K562 (cell line): ENCODE measurements at regions not wholly inside any gene's neighbourhood (a gene's known extent, or its start where the extent isn't known, plus 50 kb on each side); places are given as distances from the start of the nearest gene placed in this dataset.

Source experiments
- ATAC-seq: fragments of 200-7000 bp; cut with Tn5 transposase; 3 replicates; pipeline ENCODE4 v1.9.1; 2020; ENCODE audit warnings: moderate library complexity
- BruUV-seq: library from RNA; stranded (reverse); fragments of 400-500 nt; replicated peaks from 2 replicates; lab custom pipeline; 2021; lab: Mats Ljungman, UMichigan
- CTCF ChIA-PET: fragments of 300-600 bp; formaldehyde crosslinking; extraction: SDS; loops from one replicate; lab custom pipeline; 2021; ENCODE audit warnings: low intra/inter-chr PET ratio; lab: Yijun Ruan, JAX
- POLR2A ChIA-PET: fragments of 300-600, 350-650 bp; sonication (Branson Sonifier 250); formaldehyde crosslinking; extraction: SDS; loops from one replicate; lab custom pipeline; 2021; ENCODE audit warnings: antibody characterized with exemption, inconsistent platforms; lab: Yijun Ruan, JAX
- DNase-seq, 4 experiments: peaks; one replicate each; pipeline versions ENCODE4 v3.0.0 to v3.0.0-alpha.2; 2011 to 2018; ENCODE audit warnings: low spot score in 3 of 4, mixed read lengths in 3 of 4; ENCODE audit errors: extremely low read depth in 1 of 4
- FAIRE-seq: peaks from 2 replicates; lab custom pipeline; 2011; peaks lifted over from hg19 to GRCh38; lab: Jason Lieb, UNC
- H2AFZ ChIP-seq: 2 replicates; pipeline ENCODE4 v1.6.0; 2011; ENCODE audit warnings: low read depth, low read length, control low read depth, inconsistent platforms
- H3K27ac ChIP-seq: fragments of 200-600 bp; 3 replicates; pipeline ENCODE4 v1.8.0; 2011; ENCODE audit warnings: low read depth, mild to moderate bottlenecking, control low read depth, inconsistent platforms, low read length, moderate library complexity, mixed read lengths; ENCODE audit errors: extremely low read depth
- H3K27me3 ChIP-seq, 2 experiments: fragments of 300-600 bp in 1 of 2; 2 replicates in 1 of 2; 3 replicates in 1 of 2; pipeline versions ENCODE4 v1.6.0 to v1.8.0; 2011; ENCODE audit warnings: inconsistent platforms in 2 of 2, low read length in 2 of 2, mild to moderate bottlenecking in 1 of 2, mixed read lengths in 1 of 2, moderate library complexity in 1 of 2; ENCODE audit not compliant: control insufficient read depth in 2 of 2, insufficient read depth in 2 of 2
- H3K36me3 ChIP-seq: fragments of 300-600 bp; 3 replicates; pipeline ENCODE4 v1.8.0; 2011; ENCODE audit warnings: mild to moderate bottlenecking, low read length, inconsistent platforms; ENCODE audit not compliant: control insufficient read depth, insufficient read depth
- H3K4me1 ChIP-seq, 2 experiments: fragments of 200-600 bp in 1 of 2; replicated peaks in 1 of 2; 2 replicates in 1 of 2; 3 replicates in 1 of 2; pipeline versions ENCODE4 v1.5.1 to v1.8.0; 2011; ENCODE audit warnings: inconsistent platforms in 2 of 2, low read length in 2 of 2, mild to moderate bottlenecking in 1 of 2, mixed read lengths in 1 of 2, moderate library complexity in 1 of 2; ENCODE audit not compliant: control insufficient read depth in 2 of 2, insufficient read depth in 2 of 2
- H3K4me2 ChIP-seq: 2 replicates; pipeline ENCODE4 v1.6.1; 2011; ENCODE audit warnings: low read length, control low read depth, inconsistent platforms, mixed read lengths; ENCODE audit not compliant: insufficient read depth
- H3K4me3 ChIP-seq: fragments of 200-600 bp; sonication (generic), shearing (Covaris generic); 2 replicates; pipeline ENCODE4 v1.5.1; 2016; ENCODE audit warnings: control low read depth, inconsistent platforms
- H3K79me2 ChIP-seq: fragments of 200-600 bp; 3 replicates; pipeline ENCODE4 v1.8.0; 2011; ENCODE audit warnings: low read length, inconsistent platforms; ENCODE audit not compliant: control insufficient read depth, insufficient read depth
- H3K9ac ChIP-seq, 2 experiments: 2 replicates each; pipeline versions ENCODE4 v1.6.0 to v1.6.1; 2011; ENCODE audit warnings: low read depth in 2 of 2, low read length in 2 of 2, control low read depth in 1 of 2, inconsistent platforms in 1 of 2, mild to moderate bottlenecking in 1 of 2, mixed read lengths in 1 of 2; ENCODE audit not compliant: insufficient read depth in 1 of 2
- H3K9me1 ChIP-seq: one replicate; pipeline ENCODE4 v1.6.0; 2011; ENCODE audit warnings: inconsistent platforms, mild to moderate bottlenecking, low read length, moderate library complexity; ENCODE audit not compliant: control insufficient read depth, insufficient read depth
- H3K9me3 ChIP-seq: replicated peaks from 2 replicates; pipeline ENCODE4 v1.5.1; 2011; ENCODE audit warnings: low read depth, low read length, inconsistent platforms; ENCODE audit not compliant: control insufficient read depth, insufficient read depth
- H4K20me1 ChIP-seq: replicated peaks from 2 replicates; pipeline ENCODE4 v1.6.1; 2011; ENCODE audit warnings: low read length, inconsistent platforms, mixed read lengths; ENCODE audit not compliant: control insufficient read depth, insufficient read depth
- HLTF ChIP-seq: fragments of 450-650 bp; IDR thresholded peaks from 2 replicates; pipeline ENCODE4 v1.6.1; 2016
- POLR2AphosphoS2 ChIP-seq: IDR thresholded peaks from 2 replicates; pipeline ENCODE4 v1.6.1; 2012; ENCODE audit warnings: low read length, improper control_type of control experiment
- TFE3 ChIP-seq: fragments of 450-650 bp; formaldehyde crosslinking; IDR thresholded peaks from 2 replicates; pipeline ENCODE4 v1.4.0; 2020; ENCODE audit warnings: mild to moderate bottlenecking, mixed read lengths
- TOE1 ChIP-seq, 2 experiments: fragments of 450-650 bp in 1 of 2; sonication (generic) in 1 of 2; formaldehyde crosslinking in 1 of 2; IDR thresholded peaks; 2 replicates each; pipeline versions ENCODE4 v1.7.1 to v1.8.0; 2016 to 2022; ENCODE audit warnings: borderline replicate concordance in 2 of 2, mild to moderate bottlenecking in 2 of 2, antibody characterized with exemption in 1 of 2, inconsistent platforms in 1 of 2, low read depth in 1 of 2, missing genetic modification reagents in 1 of 2, moderate library complexity in 1 of 2
- ZNF668 ChIP-seq: fragments of 250-450 bp; sonication (Bioruptor Pico); IDR thresholded peaks from 2 replicates; pipeline ENCODE4 v1.8.0; 2022; ENCODE audit warnings: mild to moderate bottlenecking, inconsistent platforms
- WGBS: fragments of 100-300 bp; shearing (Covaris generic); methylation state at CpG from one replicate; pipeline ENCODE4 v1.1.6; 2016; ENCODE audit warnings: low coverage, mixed read lengths; ENCODE audit not compliant: insufficient coverage; ENCODE audit errors: missing lambda C conversion rate; 5-methylcytosine and 5-hydroxymethylcytosine counted together
- in situ Hi-C: fragments of 300-500 bp; cut with MboI; formaldehyde crosslinking; loops from 4 replicates; pipeline ENCODE4 v1.15.0; 2018; ENCODE audit warnings: inconsistent platforms, mixed read lengths
- intact Hi-C: fragments of 100-400 bp; cut with micrococcal nuclease; formaldehyde crosslinking; loops from 2 replicates; pipeline ENCODE4 v1.14.2; 2022

DNA sequence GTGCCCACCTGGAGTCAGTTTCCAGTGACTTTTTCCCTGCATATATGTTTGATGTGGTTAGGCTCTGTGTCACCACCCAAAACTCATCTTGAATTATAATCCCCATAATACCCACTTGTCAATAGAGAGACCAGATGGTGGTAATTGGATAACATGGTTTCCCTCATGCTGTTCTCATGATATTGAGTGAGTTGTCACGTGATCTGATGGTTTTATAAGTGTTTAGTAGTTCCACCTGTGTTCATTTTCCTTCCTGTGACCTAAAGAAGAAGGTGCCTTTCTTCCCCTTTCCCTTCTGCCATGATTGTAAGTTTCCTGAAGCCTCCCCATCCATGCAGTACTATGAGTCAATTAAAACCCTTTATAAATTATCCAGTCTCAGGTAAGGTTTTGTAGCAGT is 740.9 kb downstream of the ARAP2 start:
- Histone ChIP-seq H3K4me1 (no peaks in the 10 kb centered on the region), H3K9me3 (no peaks in the 10 kb centered on the region; the same call in none of the 2 replicates), H3K27me3 (no peaks in the 10 kb centered on the region), H4K20me1 (no peaks in the 10 kb centered on the region), H3K9ac (no peak overlapping the region), H3K9me1 (no peaks in the 10 kb centered on the region), H3K4me2 (no peak overlapping the region), H3K79me2 (no peaks in the 10 kb centered on the region), H3K36me3 (no peaks in the 10 kb centered on the region), H3K27ac (no peak overlapping the region), H2AFZ (no peak overlapping the region), H3K4me3 (no peak overlapping the region)
- FAIRE-seq: no peak
- no peak for ATAC-seq
- DNase-seq: no peak
- in situ Hi-C loops (no loop called here), intact Hi-C loops (no loop called here)
- 0% methylated on average over 1 of the region's 1 CpG for WGBS
- ChIA-PET CTCF (no interaction called here), POLR2A (no interaction called here)
- no peak for TF ChIP-seq TOE1 (IDR thresholded peaks at IDR 0.05; ENCODE audit: borderline replicate concordance)
- TF ChIP-seq TOE1 (CRISPR knock-in tag; IDR thresholded peaks at IDR 0.05; ENCODE audit: borderline replicate concordance, low read depth): no peak
- TF ChIP-seq HLTF: no peak
- no peak for TF ChIP-seq POLR2AphosphoS2
- peak; percentile 83 for TF ChIP-seq TFE3 (CRISPR knock-in tag)
- TF ChIP-seq ZNF668 (CRISPR knock-in tag): no peak
- BruUV-seq: no TSS peak
